Left renal pelvis (tissue), 4 donors: ENCODE measurements at regions not wholly inside any gene's neighbourhood (a gene's known extent, or its start where the extent isn't known, plus 50 kb on each side); places are given as distances from the start of the nearest gene placed in this dataset.

Experiments used
- DNase-seq, 4 donors: peaks; one replicate each; pipeline ENCODE4 v3.0.0-alpha.2; 2013; ENCODE audit warnings: low read depth in 4 of 4, low spot score in 3 of 4

- DNase-seq: no peak
Observed at GRCh38 chr1:55957276-55957675, 622.1 kb downstream of the PLPP3 start.

GRCh38 chr1:55955016-55955621 lies 624.2 kb downstream of the PLPP3 start:
- DNase-seq: no peak

- no peak for DNase-seq
Observed at GRCh38 chr1:55951291-55951690, 628.1 kb downstream of the PLPP3 start.

- DNase-seq: no peak
Observed at GRCh38 chr1:55947446-55947845, 631.9 kb downstream of the PLPP3 start.

GRCh38 chr1:55943721-55944435 lies 635.5 kb downstream of the PLPP3 start:
- no peak for DNase-seq

- DNase-seq: no peak
Observed at GRCh38 chr1:55943012-55943411, 636.4 kb downstream of the PLPP3 start.

GRCh38 chr1:55939866-55940265 lies 639.5 kb downstream of the PLPP3 start:
- no peak for DNase-seq

- no peak for DNase-seq
Observed at GRCh38 chr1:55938861-55939260, 640.5 kb downstream of the PLPP3 start.

GRCh38 chr1:55938376-55938850 lies 641.0 kb downstream of the PLPP3 start:
- no peak for DNase-seq

- no peak for DNase-seq
Observed at GRCh38 chr1:55937840-55938375, 641.5 kb downstream of the PLPP3 start.

- no peak for DNase-seq
Observed at GRCh38 chr1:55935236-55935635, 644.1 kb downstream of the PLPP3 start.

- no peak for DNase-seq
Observed at GRCh38 chr1:55932402-55932801, 647.0 kb downstream of the PLPP3 start.

GRCh38 chr1:55931081-55931940 lies 648.1 kb downstream of the PLPP3 start:
- DNase-seq: no peak

- no peak for DNase-seq
Observed at GRCh38 chr1:55929652-55930051, 649.7 kb downstream of the PLPP3 start.

- no peak for DNase-seq
Observed at GRCh38 chr1:55928576-55928975, 650.8 kb downstream of the PLPP3 start.

- DNase-seq: no peak
Observed at GRCh38 chr1:55927702-55928290, 651.6 kb downstream of the PLPP3 start.

GRCh38 chr1:55926906-55927471 lies 652.4 kb downstream of the PLPP3 start:
- DNase-seq: no peak

- no peak for DNase-seq
Observed at GRCh38 chr1:55916907-55917306, 662.5 kb downstream of the PLPP3 start.

- DNase-seq: no peak
Observed at GRCh38 chr1:55916481-55916880, 662.9 kb downstream of the PLPP3 start.

- DNase-seq: no peak
Observed at GRCh38 chr1:55913565-55913964, 665.8 kb downstream of the PLPP3 start.
